IMR-90 (cell line): ENCODE measurements at regions not wholly inside any gene's neighbourhood (a gene's known extent, or its start where the extent isn't known, plus 50 kb on each side); places are given as distances from the start of the nearest gene placed in this dataset.

Source experiments
- ATAC-seq: fragments of 200-7000 bp; cut with Tn5 transposase; 2 replicates; pipeline ENCODE4 v1.9.1; 2020; ENCODE audit warnings: low read depth, mild to moderate bottlenecking, moderate library complexity
- BruUV-seq: library from RNA; stranded (reverse); fragments of 400-500 nt; replicated peaks from 2 replicates; lab custom pipeline; 2021; lab: Mats Ljungman, UMichigan
- CTCF ChIA-PET: fragments of 300-600 bp; formaldehyde crosslinking; extraction: SDS; loops from one replicate; lab custom pipeline; 2021; ENCODE audit warnings: antibody characterized with exemption; lab: Yijun Ruan, JAX
- POLR2A ChIA-PET: fragments of 300-600 bp; sonication (Branson Sonifier 250); formaldehyde crosslinking; loops from one replicate; lab custom pipeline; 2022; ENCODE audit warnings: antibody characterized with exemption; ENCODE audit not compliant: unreplicated experiment; lab: Charles Lee
- DNase-seq: peaks from one replicate; pipeline ENCODE4 v3.0.0; 2013
- H2AFZ ChIP-seq: replicated peaks from 2 replicates; pipeline ENCODE3; 2013; ENCODE audit warnings: low read length, mild to moderate bottlenecking; ENCODE audit not compliant: poor library complexity
- H2AK5ac ChIP-seq: 2 replicates; pipeline ENCODE4 v1.6.1; 2013; ENCODE audit warnings: low read depth, low read length, inconsistent platforms
- H2AK9ac ChIP-seq: replicated peaks from 2 replicates; pipeline ENCODE3; 2013; ENCODE audit warnings: mild to moderate bottlenecking, low read depth, low read length, moderate library complexity; ENCODE audit not compliant: poor library complexity
- H2BK120ac ChIP-seq: 2 replicates; pipeline ENCODE4 v1.6.1; 2013; ENCODE audit warnings: low read depth, low read length, inconsistent platforms
- H2BK15ac ChIP-seq: 3 replicates; pipeline ENCODE4 v1.6.1; 2013; ENCODE audit warnings: low read depth, low read length, inconsistent platforms
- H2BK20ac ChIP-seq: 2 replicates; pipeline ENCODE4 v1.6.1; 2013; ENCODE audit warnings: low read depth, mild to moderate bottlenecking, inconsistent platforms, low read length, moderate library complexity
- H2BK5ac ChIP-seq: 2 replicates; pipeline ENCODE4 v1.6.1; 2013; ENCODE audit warnings: mild to moderate bottlenecking, low read depth, low read length, inconsistent platforms; ENCODE audit not compliant: poor library complexity, severe bottlenecking
- H3K14ac ChIP-seq: replicated peaks from 2 replicates; pipeline ENCODE4 v1.6.1; 2013; ENCODE audit warnings: low read depth, low read length, inconsistent platforms
- H3K18ac ChIP-seq: 2 replicates; pipeline ENCODE4 v1.6.1; 2013; ENCODE audit warnings: low read depth, low read length, control low read depth
- H3K23ac ChIP-seq: 2 replicates; pipeline ENCODE4 v1.6.1; 2013; ENCODE audit warnings: low read depth, low read length, inconsistent platforms
- H3K27ac ChIP-seq: 2 replicates; pipeline ENCODE4 v1.5.1; 2013; ENCODE audit warnings: mild to moderate bottlenecking, control low read depth, low read length; ENCODE audit not compliant: insufficient read depth
- H3K27me3 ChIP-seq: 2 replicates; pipeline ENCODE4 v1.6.1; 2013; ENCODE audit warnings: low read length; ENCODE audit not compliant: control insufficient read depth, insufficient read depth
- H3K36me3 ChIP-seq: 2 replicates; pipeline ENCODE4 v1.6.1; 2013; ENCODE audit warnings: low read length, mixed read lengths; ENCODE audit not compliant: control insufficient read depth, insufficient read depth
- H3K4ac ChIP-seq: 2 replicates; pipeline ENCODE4 v1.6.1; 2013; ENCODE audit warnings: low read depth, low read length, inconsistent platforms
- H3K4me1 ChIP-seq: 2 replicates; pipeline ENCODE4 v1.6.1; 2013; ENCODE audit warnings: low read length, mixed read lengths; ENCODE audit not compliant: control insufficient read depth, insufficient read depth
- H3K4me2 ChIP-seq: 2 replicates; pipeline ENCODE4 v1.6.1; 2013; ENCODE audit warnings: low read depth, mild to moderate bottlenecking, control low read depth, low read length, moderate library complexity
- H3K4me3 ChIP-seq: 2 replicates; pipeline ENCODE4 v1.5.1; 2013; ENCODE audit warnings: low read depth, mild to moderate bottlenecking, control low read depth, low read length, moderate library complexity; ENCODE audit not compliant: insufficient read depth
- H3K56ac ChIP-seq: 2 replicates; pipeline ENCODE4 v1.6.1; 2013; ENCODE audit warnings: low read length, inconsistent platforms; ENCODE audit not compliant: insufficient read depth; ENCODE audit errors: extremely low read depth
- H3K79me1 ChIP-seq, 2 experiments: 2 replicates each; pipeline ENCODE4 v1.6.1; 2013; ENCODE audit warnings: low read length in 2 of 2, inconsistent platforms in 1 of 2, low read depth in 1 of 2
- H3K9ac ChIP-seq: 2 replicates; pipeline ENCODE4 v1.6.1; 2013; ENCODE audit warnings: low read depth, low read length, control low read depth
- H3K9me1 ChIP-seq: 2 replicates; pipeline ENCODE4 v1.6.1; 2013; ENCODE audit warnings: low read length, inconsistent platforms; ENCODE audit not compliant: insufficient read depth
- H3K9me3 ChIP-seq: 2 replicates; pipeline ENCODE4 v1.6.1; 2013; ENCODE audit warnings: low read length; ENCODE audit not compliant: control insufficient read depth, insufficient read depth
- H4K20me1 ChIP-seq: 2 replicates; pipeline ENCODE4 v1.6.1; 2013; ENCODE audit warnings: low read length, inconsistent platforms; ENCODE audit not compliant: insufficient read depth
- H4K5ac ChIP-seq: 2 replicates; pipeline ENCODE4 v1.6.1; 2013; ENCODE audit warnings: mild to moderate bottlenecking, low read depth, low read length, control low read depth
- H4K8ac ChIP-seq, 2 experiments: 2 replicates each; pipeline ENCODE4 v1.6.1; 2013; ENCODE audit warnings: low read depth in 2 of 2, low read length in 2 of 2, control low read depth in 1 of 2, inconsistent platforms in 1 of 2
- H4K91ac ChIP-seq: 2 replicates; pipeline ENCODE4 v1.6.1; 2013; ENCODE audit warnings: low read depth, low read length, inconsistent platforms; ENCODE audit not compliant: insufficient read depth
- BHLHE40 ChIP-seq: fragments of 150-350 bp; IDR thresholded peaks from 2 replicates; pipeline ENCODE4 v1.6.1; 2016; ENCODE audit warnings: mild to moderate bottlenecking, low read depth, low read length
- CEBPB ChIP-seq: IDR thresholded peaks from 2 replicates; pipeline ENCODE4 v1.6.1; 2012; ENCODE audit warnings: low read depth, low read length, improper control_type of control experiment
- CHD1 ChIP-seq: IDR thresholded peaks from 2 replicates; pipeline ENCODE4 v1.6.1; 2012; ENCODE audit warnings: low read depth, low read length, improper control_type of control experiment
- FOS ChIP-seq: fragments of 150-350 bp; IDR thresholded peaks from 2 replicates; pipeline ENCODE4 v1.6.1; 2016; ENCODE audit warnings: low read depth, low read length
- MAFK ChIP-seq: IDR thresholded peaks from 2 replicates; pipeline ENCODE4 v1.6.1; 2012; ENCODE audit warnings: low read depth, low read length, improper control_type of control experiment
- MAZ ChIP-seq: IDR thresholded peaks from 2 replicates; pipeline ENCODE4 v1.6.1; 2012; ENCODE audit warnings: low read depth, mild to moderate bottlenecking, low read length, improper control_type of control experiment, moderate library complexity, borderline replicate concordance
- MXI1 ChIP-seq: IDR thresholded peaks from 2 replicates; pipeline ENCODE4 v1.6.1; 2012; ENCODE audit warnings: low read depth, mild to moderate bottlenecking, low read length, moderate library complexity, borderline replicate concordance
- NFE2L2 ChIP-seq: fragments of 150-350 bp; IDR thresholded peaks from 2 replicates; pipeline ENCODE4 v1.6.1; 2016; ENCODE audit warnings: low read depth, mild to moderate bottlenecking, low read length
- POLR2A ChIP-seq: IDR thresholded peaks from 2 replicates; pipeline ENCODE4 v1.6.1; 2012; ENCODE audit warnings: mild to moderate bottlenecking, low read depth, low read length
- RAD21 ChIP-seq: IDR thresholded peaks from 2 replicates; pipeline ENCODE4 v1.6.1; 2012; ENCODE audit warnings: low read length, improper control_type of control experiment
- RCOR1 ChIP-seq: IDR thresholded peaks from 2 replicates; pipeline ENCODE4 v1.6.1; 2012; ENCODE audit warnings: mild to moderate bottlenecking, low read length, improper control_type of control experiment; ENCODE audit not compliant: insufficient replicate concordance
- RFX5 ChIP-seq: IDR thresholded peaks from 2 replicates; pipeline ENCODE4 v1.8.0; 2012; ENCODE audit warnings: low read depth, mild to moderate bottlenecking, low read length, moderate library complexity
- SMC3 ChIP-seq: fragments of 150-350 bp; IDR thresholded peaks from 2 replicates; pipeline ENCODE4 v1.6.1; 2016; ENCODE audit warnings: low read depth, mild to moderate bottlenecking, antibody characterized with exemption, low read length, moderate library complexity
- WGBS, 2 experiments: methylation state at CpG; one replicate each; pipeline versions ENCODE4 v1.1.5 to v1.1.7; 2013; ENCODE audit warnings: missing lambda C conversion rate in 2 of 2; ENCODE audit not compliant: insufficient read length in 1 of 2; ENCODE audit errors: extremely low coverage in 2 of 2; 5-methylcytosine and 5-hydroxymethylcytosine counted together
- dilution Hi-C: fragments of 300-500 bp; cut with HindIII; formaldehyde crosslinking; loops from one replicate; pipeline ENCODE4 v1.14.3; 2018; ENCODE audit warnings: low sequenced_read_pairs; ENCODE audit not compliant: unreplicated experiment
- in situ Hi-C: fragments of 300-500 bp; cut with MboI; formaldehyde crosslinking; loops from 3 replicates; pipeline ENCODE4 v1.14.3; 2019; ENCODE audit warnings: low sequenced_read_pairs, inconsistent platforms, mixed read lengths
- intact Hi-C: fragments of 100-400 bp; cut with micrococcal nuclease; formaldehyde crosslinking; loops from 2 replicates; pipeline ENCODE4 v1.10.0; 2022
- TF ChIP-seq, protein P1 (sequence below): fragments of 150-350 bp; IDR thresholded peaks from 2 replicates; pipeline ENCODE4 v1.6.1; 2017; ENCODE audit warnings: mild to moderate bottlenecking, antibody characterized with exemption, low read length, low read depth
- TF ChIP-seq, protein P2 (sequence below): fragments of 150-350 bp; IDR thresholded peaks from 2 replicates; pipeline ENCODE4 v1.6.1; 2016; ENCODE audit warnings: low read depth, mild to moderate bottlenecking, low read length, moderate library complexity, borderline replicate concordance
- TF ChIP-seq, protein P3 (sequence below): conservative IDR thresholded peaks from 2 replicates; pipeline ENCODE4 v1.5.1; 2012; ENCODE audit warnings: mild to moderate bottlenecking, low read depth, low read length, improper control_type of control experiment

DNA sequence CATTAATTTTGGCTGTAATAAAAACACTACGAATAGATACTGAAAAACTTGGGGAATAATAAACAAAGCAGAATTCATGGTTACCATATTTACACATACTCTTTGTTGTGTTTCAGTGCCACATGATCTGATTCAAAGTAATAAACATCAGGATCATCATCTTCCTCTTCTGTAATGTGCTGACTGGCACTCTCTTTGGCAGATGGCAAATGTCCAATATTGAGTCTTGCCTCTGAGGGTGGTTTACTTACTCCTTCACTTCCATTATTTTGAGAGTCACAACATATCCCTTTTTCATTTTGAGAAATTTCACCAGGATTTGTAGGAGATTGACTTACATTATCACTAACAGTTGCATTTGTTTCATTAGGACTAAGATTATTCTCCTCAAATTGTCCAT lies 50.7 kb downstream of the ZZZ3 start:
- ChIA-PET CTCF (no interaction called here), POLR2A (no interaction called here)
- Histone ChIP-seq H3K4ac (no peak overlapping the region), H2BK120ac (no peak overlapping the region), H3K27me3 (no peaks in the 10 kb centered on the region), H3K56ac (no peak overlapping the region), H3K18ac (no peak overlapping the region), H2BK20ac (no peak overlapping the region), H2AK9ac (no peak overlapping the region), H3K36me3 (peaks cover 24% of the 10 kb centered on the region), H3K9ac (no peak overlapping the region), H4K20me1 (no peaks in the 10 kb centered on the region), H4K5ac (no peak overlapping the region), H3K14ac (no peak overlapping the region), H4K8ac (no peak overlapping the region), H3K4me3 (no peak overlapping the region), H3K4me2 (no peak overlapping the region), H3K27ac (no peak overlapping the region), H3K9me1 (peaks cover 5% of the 10 kb centered on the region; the same call in 1 of the 2 replicates), H4K91ac (no peak overlapping the region), H3K9me3 (no peaks in the 10 kb centered on the region), H3K4me1 (no peaks in the 10 kb centered on the region), H3K23ac (no peak overlapping the region), H2BK5ac (no peak overlapping the region), H2BK15ac (no peak overlapping the region), H2AFZ (no peak overlapping the region), H3K79me1 (peaks cover 30 to 50% of the 10 kb centered on the region in 2 experiments), H2AK5ac (no peak overlapping the region)
- TF ChIP-seq BHLHE40 (no peak), MAZ (no peak), POLR2A (no peak), RCOR1 (no peak), CHD1 (no peak), FOS (no peak), NFE2L2 (no peak), MAFK (no peak), SMC3 (no peak), CEBPB (no peak), RFX5 (no peak), MXI1 (no peak), RAD21 (no peak)
- TF ChIP-seq, protein P1, sequence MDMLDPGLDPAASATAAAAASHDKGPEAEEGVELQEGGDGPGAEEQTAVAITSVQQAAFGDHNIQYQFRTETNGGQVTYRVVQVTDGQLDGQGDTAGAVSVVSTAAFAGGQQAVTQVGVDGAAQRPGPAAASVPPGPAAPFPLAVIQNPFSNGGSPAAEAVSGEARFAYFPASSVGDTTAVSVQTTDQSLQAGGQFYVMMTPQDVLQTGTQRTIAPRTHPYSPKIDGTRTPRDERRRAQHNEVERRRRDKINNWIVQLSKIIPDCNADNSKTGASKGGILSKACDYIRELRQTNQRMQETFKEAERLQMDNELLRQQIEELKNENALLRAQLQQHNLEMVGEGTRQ = no peak
- TF ChIP-seq, protein P2, sequence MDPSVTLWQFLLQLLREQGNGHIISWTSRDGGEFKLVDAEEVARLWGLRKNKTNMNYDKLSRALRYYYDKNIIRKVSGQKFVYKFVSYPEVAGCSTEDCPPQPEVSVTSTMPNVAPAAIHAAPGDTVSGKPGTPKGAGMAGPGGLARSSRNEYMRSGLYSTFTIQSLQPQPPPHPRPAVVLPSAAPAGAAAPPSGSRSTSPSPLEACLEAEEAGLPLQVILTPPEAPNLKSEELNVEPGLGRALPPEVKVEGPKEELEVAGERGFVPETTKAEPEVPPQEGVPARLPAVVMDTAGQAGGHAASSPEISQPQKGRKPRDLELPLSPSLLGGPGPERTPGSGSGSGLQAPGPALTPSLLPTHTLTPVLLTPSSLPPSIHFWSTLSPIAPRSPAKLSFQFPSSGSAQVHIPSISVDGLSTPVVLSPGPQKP = no peak
- TF ChIP-seq, protein P3, sequence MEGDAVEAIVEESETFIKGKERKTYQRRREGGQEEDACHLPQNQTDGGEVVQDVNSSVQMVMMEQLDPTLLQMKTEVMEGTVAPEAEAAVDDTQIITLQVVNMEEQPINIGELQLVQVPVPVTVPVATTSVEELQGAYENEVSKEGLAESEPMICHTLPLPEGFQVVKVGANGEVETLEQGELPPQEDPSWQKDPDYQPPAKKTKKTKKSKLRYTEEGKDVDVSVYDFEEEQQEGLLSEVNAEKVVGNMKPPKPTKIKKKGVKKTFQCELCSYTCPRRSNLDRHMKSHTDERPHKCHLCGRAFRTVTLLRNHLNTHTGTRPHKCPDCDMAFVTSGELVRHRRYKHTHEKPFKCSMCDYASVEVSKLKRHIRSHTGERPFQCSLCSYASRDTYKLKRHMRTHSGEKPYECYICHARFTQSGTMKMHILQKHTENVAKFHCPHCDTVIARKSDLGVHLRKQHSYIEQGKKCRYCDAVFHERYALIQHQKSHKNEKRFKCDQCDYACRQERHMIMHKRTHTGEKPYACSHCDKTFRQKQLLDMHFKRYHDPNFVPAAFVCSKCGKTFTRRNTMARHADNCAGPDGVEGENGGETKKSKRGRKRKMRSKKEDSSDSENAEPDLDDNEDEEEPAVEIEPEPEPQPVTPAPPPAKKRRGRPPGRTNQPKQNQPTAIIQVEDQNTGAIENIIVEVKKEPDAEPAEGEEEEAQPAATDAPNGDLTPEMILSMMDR = no peak
- intact Hi-C loops = no loop called here
- dilution Hi-C loops = no loop called here
- no CpG with 5 or more reads among the region's 1 CpG for WGBS, 2 experiments
- DNase-seq (no peak), ATAC-seq (no peak)
- in situ Hi-C loops = no loop called here
- no TSS peak for BruUV-seq
